GM10266 (cell line): ENCODE measurements at regions not wholly inside any gene's neighbourhood (a gene's known extent, or its start where the extent isn't known, plus 50 kb on each side); places are given as distances from the start of the nearest gene placed in this dataset.

Experiments
- DNase-seq: peaks from one replicate; pipeline ENCODE4 v3.0.0; 2012; ENCODE audit errors: extremely low spot score
- TF ChIP-seq, protein P1 (sequence below): IDR thresholded peaks from 2 replicates; pipeline ENCODE4 v1.5.1; 2012; ENCODE audit warnings: mild to moderate bottlenecking, low read depth; ENCODE audit not compliant: control insufficient read depth, insufficient read depth; ENCODE audit errors: missing control alignments

DNA sequence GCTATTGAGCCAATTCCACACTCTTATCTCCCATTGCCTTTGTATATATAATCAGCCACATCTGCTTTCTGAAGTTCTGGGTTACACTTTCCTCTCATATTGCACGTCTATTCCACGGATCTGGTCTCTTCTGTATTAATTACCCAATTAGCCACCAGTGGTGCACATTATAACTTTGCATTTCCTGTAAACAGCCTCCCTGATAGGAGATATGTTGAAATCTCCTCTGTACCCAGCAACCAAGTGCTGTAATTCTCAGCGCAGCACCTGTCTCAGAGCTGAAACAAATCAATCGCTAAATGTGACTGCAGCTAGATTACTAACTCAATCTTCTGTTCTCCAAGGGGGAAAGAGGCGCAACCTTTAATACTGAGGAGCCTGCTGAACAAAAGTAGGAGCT, 326.4 kb downstream of the SLITRK2 start:
- TF ChIP-seq, protein P1, sequence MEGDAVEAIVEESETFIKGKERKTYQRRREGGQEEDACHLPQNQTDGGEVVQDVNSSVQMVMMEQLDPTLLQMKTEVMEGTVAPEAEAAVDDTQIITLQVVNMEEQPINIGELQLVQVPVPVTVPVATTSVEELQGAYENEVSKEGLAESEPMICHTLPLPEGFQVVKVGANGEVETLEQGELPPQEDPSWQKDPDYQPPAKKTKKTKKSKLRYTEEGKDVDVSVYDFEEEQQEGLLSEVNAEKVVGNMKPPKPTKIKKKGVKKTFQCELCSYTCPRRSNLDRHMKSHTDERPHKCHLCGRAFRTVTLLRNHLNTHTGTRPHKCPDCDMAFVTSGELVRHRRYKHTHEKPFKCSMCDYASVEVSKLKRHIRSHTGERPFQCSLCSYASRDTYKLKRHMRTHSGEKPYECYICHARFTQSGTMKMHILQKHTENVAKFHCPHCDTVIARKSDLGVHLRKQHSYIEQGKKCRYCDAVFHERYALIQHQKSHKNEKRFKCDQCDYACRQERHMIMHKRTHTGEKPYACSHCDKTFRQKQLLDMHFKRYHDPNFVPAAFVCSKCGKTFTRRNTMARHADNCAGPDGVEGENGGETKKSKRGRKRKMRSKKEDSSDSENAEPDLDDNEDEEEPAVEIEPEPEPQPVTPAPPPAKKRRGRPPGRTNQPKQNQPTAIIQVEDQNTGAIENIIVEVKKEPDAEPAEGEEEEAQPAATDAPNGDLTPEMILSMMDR: no peak
- DNase-seq: no peak

DNA sequence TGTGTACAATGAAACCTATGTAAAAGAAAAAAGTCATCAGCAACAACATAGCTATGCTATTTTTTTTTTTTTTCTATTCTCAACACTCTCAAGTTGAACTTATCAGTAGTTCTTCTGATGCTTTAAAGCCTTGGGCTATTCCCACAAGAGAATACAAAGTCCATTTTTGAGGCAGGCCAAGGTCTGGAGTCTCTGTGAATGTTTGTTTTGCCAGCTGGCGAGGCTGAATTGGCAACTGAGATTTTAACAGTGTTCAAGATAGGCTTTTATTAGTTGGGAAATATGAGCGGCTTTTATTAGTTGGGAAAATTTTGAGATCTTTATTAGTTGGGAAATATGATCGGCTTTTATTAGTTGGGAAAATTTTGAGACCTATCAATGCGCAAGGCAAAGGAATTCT, 336.6 kb downstream of the SLITRK2 start:
- no peak for DNase-seq
- TF ChIP-seq, protein P1: no peak

GRCh38 chrX:146160443-146161203, 343.0 kb downstream of the SLITRK2 start:
- TF ChIP-seq, protein P1: no peak
- no peak for DNase-seq

- no peak for DNase-seq
- TF ChIP-seq, protein P1: no peak
Observed at GRCh38 chrX:146173742-146174141, 356.1 kb downstream of the SLITRK2 start.

GRCh38 chrX:146181858-146182257, 364.2 kb downstream of the SLITRK2 start:
- TF ChIP-seq, protein P1: no peak
- no peak for DNase-seq

DNA sequence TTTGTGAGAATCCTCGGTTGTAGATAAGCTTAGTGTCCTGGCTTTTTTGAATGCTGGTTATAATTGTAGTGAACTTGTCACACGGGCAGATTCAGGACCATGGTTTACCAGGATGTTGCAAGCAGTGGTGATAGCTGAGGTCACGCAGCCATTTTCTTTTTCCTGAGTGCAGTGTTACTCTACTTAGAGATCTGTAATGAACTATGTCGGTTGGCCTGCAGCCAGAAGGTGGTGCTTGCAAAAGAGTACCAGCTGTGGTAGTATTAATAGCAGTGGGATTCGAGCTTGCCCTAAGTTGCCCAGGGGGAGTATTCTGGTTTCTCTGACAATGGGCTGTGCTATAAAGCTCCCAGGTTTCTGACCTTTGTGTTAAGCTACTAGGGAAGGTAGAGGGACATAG, 368.9 kb downstream of the SLITRK2 start:
- TF ChIP-seq, protein P1: no peak
- no peak for DNase-seq

DNA sequence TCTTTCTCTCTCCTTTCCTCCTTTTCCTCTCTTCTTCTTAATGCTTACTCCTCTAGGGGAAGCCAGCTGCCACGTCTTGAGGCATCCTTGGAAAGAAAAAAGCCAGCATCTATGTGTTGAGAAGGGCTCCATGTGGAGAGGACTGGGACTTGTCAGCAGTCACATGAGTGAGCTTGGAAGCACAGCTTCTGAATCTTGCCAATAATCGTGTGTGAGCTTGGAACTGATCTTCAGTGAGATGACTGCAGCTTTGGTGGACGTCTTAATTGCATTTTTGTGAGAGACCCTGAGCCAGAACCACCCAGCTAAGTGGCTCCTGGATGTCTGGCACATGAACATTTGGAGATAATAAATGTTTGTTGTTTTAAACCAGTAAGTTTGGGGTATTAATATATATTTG, 371.7 kb downstream of the SLITRK2 start:
- TF ChIP-seq, protein P1: no peak
- DNase-seq: no peak
